ENCODE measurements at regions not wholly inside any gene's neighbourhood (a gene's known extent, or its start where the extent isn't known, plus 50 kb on each side); places are given as distances from the start of the nearest gene placed in this dataset.

DNA sequence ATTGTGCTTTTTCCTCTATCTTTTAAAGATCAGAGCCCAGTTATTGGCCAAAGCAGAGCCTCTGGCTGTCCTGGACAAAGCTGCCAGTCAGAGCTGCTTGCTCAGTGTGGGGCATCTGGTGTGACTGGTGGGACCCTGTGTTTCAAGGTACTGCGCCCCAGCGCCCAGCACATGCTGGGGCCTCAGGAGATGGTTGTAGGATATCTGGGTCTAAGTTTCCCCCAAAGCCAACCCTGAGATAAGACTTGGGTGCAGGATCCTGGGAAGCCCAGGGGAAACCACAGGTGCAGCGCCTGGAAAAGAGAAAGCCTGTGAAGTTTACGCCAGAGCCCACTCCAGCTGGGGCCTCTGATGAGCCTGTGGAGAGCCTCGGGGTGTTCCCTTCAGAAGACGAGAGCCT is 117.7 kb downstream of the RPIA start:
- TF ChIP-seq CTCF (IDR thresholded peaks at IDR 0.05) = no peak
- TF ChIP-seq POLR2A (IDR thresholded peaks at IDR 0.05) = no peak
